ENCODE measurements at regions not wholly inside any gene's neighbourhood (a gene's known extent, or its start where the extent isn't known, plus 50 kb on each side); places are given as distances from the start of the nearest gene placed in this dataset.

DNA sequence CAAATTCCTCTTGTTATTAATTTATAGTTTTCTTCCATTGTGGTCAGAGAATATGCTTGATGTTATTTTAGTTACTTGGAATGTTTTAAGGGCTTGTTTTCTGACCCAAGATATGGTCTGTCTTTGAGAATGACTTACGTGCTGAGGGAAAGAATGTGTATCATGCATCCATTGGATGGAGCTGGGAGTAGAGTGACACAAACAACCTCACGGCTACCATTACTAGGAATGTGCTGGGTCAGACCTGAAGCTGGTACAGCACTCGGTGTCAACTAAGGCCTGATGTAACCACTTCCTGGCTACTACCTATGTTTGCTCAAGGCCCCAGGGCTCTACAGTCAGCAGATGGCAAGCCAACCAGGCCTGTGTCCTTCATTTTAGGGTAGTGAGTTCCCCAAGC, 257.8 kb downstream of the FAT4 start:
- H3K4me3 ChIP-seq (ENCODE audit: low read length) = no peak overlapping the region
- H3K79me2 ChIP-seq (ENCODE audit: low read length) = no peaks in the 10 kb centered on the region
- no peak overlapping the region for H3K9ac ChIP-seq (ENCODE audit: low read length)
- H3K27ac ChIP-seq (ENCODE audit: low read length) = no peak overlapping the region
- no peaks in the 10 kb centered on the region for H3K27me3 ChIP-seq (ENCODE audit: low read depth, low read length)
- H2AFZ ChIP-seq (ENCODE audit: low read depth, low read length) = no peak overlapping the region
- TF ChIP-seq, protein P1, sequence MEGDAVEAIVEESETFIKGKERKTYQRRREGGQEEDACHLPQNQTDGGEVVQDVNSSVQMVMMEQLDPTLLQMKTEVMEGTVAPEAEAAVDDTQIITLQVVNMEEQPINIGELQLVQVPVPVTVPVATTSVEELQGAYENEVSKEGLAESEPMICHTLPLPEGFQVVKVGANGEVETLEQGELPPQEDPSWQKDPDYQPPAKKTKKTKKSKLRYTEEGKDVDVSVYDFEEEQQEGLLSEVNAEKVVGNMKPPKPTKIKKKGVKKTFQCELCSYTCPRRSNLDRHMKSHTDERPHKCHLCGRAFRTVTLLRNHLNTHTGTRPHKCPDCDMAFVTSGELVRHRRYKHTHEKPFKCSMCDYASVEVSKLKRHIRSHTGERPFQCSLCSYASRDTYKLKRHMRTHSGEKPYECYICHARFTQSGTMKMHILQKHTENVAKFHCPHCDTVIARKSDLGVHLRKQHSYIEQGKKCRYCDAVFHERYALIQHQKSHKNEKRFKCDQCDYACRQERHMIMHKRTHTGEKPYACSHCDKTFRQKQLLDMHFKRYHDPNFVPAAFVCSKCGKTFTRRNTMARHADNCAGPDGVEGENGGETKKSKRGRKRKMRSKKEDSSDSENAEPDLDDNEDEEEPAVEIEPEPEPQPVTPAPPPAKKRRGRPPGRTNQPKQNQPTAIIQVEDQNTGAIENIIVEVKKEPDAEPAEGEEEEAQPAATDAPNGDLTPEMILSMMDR (IDR thresholded peaks at IDR 0.05; ENCODE audit: low read depth, low read length) = no peak
- no peak for TF ChIP-seq EZH2phosphoT487 (IDR thresholded peaks at IDR 0.05; ENCODE audit: low read depth)
- no peaks in the 10 kb centered on the region for H4K20me1 ChIP-seq (ENCODE audit: insufficient read depth, low read length)
- no peaks in the 10 kb centered on the region for H3K4me1 ChIP-seq (ENCODE audit: low read length)
- no peaks in the 10 kb centered on the region for H3K9me3 ChIP-seq (ENCODE audit: insufficient read depth, low read length)
- H3K4me2 ChIP-seq (ENCODE audit: low read length) = no peak overlapping the region
- H3K36me3 ChIP-seq (replicated peaks; ENCODE audit: low read depth, low read length) = no peaks in the 10 kb centered on the region

DNA sequence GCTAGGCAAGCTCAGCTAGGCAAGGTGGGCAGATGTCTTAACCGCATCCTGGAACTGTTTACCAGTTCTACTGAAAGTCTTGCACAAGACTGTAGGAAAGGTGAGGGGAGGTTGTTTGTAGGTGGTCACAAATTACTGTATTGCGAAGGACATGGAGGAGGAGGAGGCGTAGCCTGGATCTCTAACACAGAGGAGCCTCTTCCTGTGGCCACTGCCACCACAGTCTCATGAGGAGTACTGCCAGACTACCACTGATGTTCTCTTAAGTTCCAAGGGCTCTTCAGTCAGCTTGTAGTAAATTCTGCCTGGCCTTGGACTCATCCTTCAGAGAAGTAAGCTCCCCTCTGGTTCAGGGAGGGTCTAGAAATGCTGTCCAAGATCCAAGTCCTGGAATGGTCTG, 258.6 kb downstream of the FAT4 start:
- Histone ChIP-seq H2AFZ (ENCODE audit: low read depth, low read length) (no peak overlapping the region), H3K27ac (ENCODE audit: low read length) (no peak overlapping the region), H4K20me1 (ENCODE audit: insufficient read depth, low read length) (no peaks in the 10 kb centered on the region), H3K79me2 (ENCODE audit: low read length) (no peaks in the 10 kb centered on the region), H3K4me1 (ENCODE audit: low read length) (no peaks in the 10 kb centered on the region), H3K4me3 (ENCODE audit: low read length) (no peak overlapping the region), H3K27me3 (ENCODE audit: low read depth, low read length) (no peaks in the 10 kb centered on the region), H3K9me3 (ENCODE audit: insufficient read depth, low read length) (no peaks in the 10 kb centered on the region), H3K9ac (ENCODE audit: low read length) (no peak overlapping the region), H3K36me3 (replicated peaks; ENCODE audit: low read depth, low read length) (no peaks in the 10 kb centered on the region), H3K4me2 (ENCODE audit: low read length) (no peak overlapping the region)
- no peak for TF ChIP-seq EZH2phosphoT487 (IDR thresholded peaks at IDR 0.05; ENCODE audit: low read depth)
- TF ChIP-seq, protein P1 (IDR thresholded peaks at IDR 0.05; ENCODE audit: low read depth, low read length) = no peak

DNA sequence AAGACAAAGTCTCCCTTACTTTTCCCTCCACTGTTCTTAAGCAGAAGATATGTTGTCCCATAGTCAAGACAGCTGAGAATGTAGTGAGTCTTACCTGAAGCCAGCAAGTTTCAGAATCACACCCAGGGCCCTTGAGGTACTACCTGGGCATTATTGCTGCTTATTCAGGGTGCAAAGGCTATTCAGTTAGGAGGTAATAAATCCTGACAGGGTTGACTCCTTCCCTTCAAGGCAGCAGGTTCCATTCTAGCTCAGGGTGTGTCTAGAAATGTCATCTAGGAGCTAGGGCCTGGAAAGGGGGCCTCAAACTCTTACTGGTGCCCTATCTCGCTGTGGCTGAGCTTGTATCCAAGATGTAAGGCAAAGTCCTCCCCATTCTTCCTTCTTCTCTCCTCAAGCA, 259.0 kb downstream of the FAT4 start:
- no peaks in the 10 kb centered on the region for H3K79me2 ChIP-seq (ENCODE audit: low read length)
- TF ChIP-seq EZH2phosphoT487 (IDR thresholded peaks at IDR 0.05; ENCODE audit: low read depth) = no peak
- TF ChIP-seq, protein P1 (IDR thresholded peaks at IDR 0.05; ENCODE audit: low read depth, low read length) = no peak

DNA sequence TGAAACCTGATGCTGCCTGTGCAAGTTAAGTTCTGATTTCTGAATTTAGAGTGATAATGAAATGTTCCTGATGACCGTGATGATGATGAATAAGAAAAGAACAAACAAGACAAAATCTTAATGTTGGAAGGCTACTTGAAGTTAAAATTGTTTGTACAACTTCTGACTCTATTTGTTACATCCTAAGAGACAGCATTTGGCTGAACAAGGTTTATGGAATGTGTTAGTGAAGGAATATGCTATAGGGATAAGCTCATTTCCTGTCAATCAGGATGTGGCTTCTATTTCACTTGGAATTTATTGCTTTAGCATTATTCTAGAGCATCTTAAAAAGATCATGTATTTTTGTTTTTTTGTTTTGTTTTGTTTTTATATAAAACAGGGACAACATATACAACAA, 267.5 kb downstream of the FAT4 start:
- Histone ChIP-seq H3K4me3 (ENCODE audit: low read length) (no peak overlapping the region), H3K4me1 (ENCODE audit: low read length) (no peaks in the 10 kb centered on the region), H3K27ac (ENCODE audit: low read length) (no peak overlapping the region), H4K20me1 (ENCODE audit: insufficient read depth, low read length) (no peaks in the 10 kb centered on the region), H3K9me3 (ENCODE audit: insufficient read depth, low read length) (no peaks in the 10 kb centered on the region), H3K9ac (ENCODE audit: low read length) (no peak overlapping the region), H3K4me2 (ENCODE audit: low read length) (no peak overlapping the region), H2AFZ (ENCODE audit: low read depth, low read length) (no peak overlapping the region; the same call in 1 of the 2 replicates), H3K79me2 (ENCODE audit: low read length) (no peaks in the 10 kb centered on the region), H3K36me3 (replicated peaks; ENCODE audit: low read depth, low read length) (no peaks in the 10 kb centered on the region), H3K27me3 (ENCODE audit: low read depth, low read length) (no peaks in the 10 kb centered on the region)
- TF ChIP-seq EZH2phosphoT487 (IDR thresholded peaks at IDR 0.05; ENCODE audit: low read depth) = no peak
- TF ChIP-seq, protein P1 (IDR thresholded peaks at IDR 0.05; ENCODE audit: low read depth, low read length) = no peak

More for the DNA sequence above, 259.0 kb downstream of the FAT4 start:
- no peaks in the 10 kb centered on the region for H3K27me3 ChIP-seq (ENCODE audit: low read depth, low read length)
- H3K9me3 ChIP-seq (ENCODE audit: insufficient read depth, low read length) = no peaks in the 10 kb centered on the region
- no peak overlapping the region for H3K9ac ChIP-seq (ENCODE audit: low read length)
- no peak overlapping the region for H3K4me2 ChIP-seq (ENCODE audit: low read length)
- no peak overlapping the region for H3K27ac ChIP-seq (ENCODE audit: low read length)
- no peaks in the 10 kb centered on the region for H3K36me3 ChIP-seq (replicated peaks; ENCODE audit: low read depth, low read length)
- H3K4me3 ChIP-seq (ENCODE audit: low read length) = no peak overlapping the region
- H2AFZ ChIP-seq (ENCODE audit: low read depth, low read length) = no peak overlapping the region
- H4K20me1 ChIP-seq (ENCODE audit: insufficient read depth, low read length) = no peaks in the 10 kb centered on the region
- no peaks in the 10 kb centered on the region for H3K4me1 ChIP-seq (ENCODE audit: low read length)
